H1 (cell line): ENCODE measurements at regions not wholly inside any gene's neighbourhood (a gene's known extent, or its start where the extent isn't known, plus 50 kb on each side); places are given as distances from the start of the nearest gene placed in this dataset.

Experiments
- CTCF ChIA-PET: fragments of 300-600 bp; sonication (Branson Sonifier 250); formaldehyde crosslinking; loops from one replicate; lab custom pipeline; 2021; ENCODE audit not compliant: partially characterized antibody; lab: Charles Lee
- POLR2A ChIA-PET: fragments of 300-600 bp; sonication (Branson Sonifier 250); formaldehyde crosslinking; loops from one replicate; lab custom pipeline; 2021; ENCODE audit warnings: inconsistent platforms; ENCODE audit not compliant: partially characterized antibody; lab: Charles Lee
- DNase-seq, 2 experiments: peaks; one replicate each; pipeline versions ENCODE4 v3.0.0 to v3.0.0-alpha.2; 2010 to 2022; ENCODE audit warnings: low spot score in 2 of 2, low read depth in 1 of 2, mixed read lengths in 1 of 2
- FAIRE-seq: peaks from 2 replicates; lab custom pipeline; 2011; peaks lifted over from hg19 to GRCh38; lab: Jason Lieb, UNC
- H2AFZ ChIP-seq: 2 replicates; pipeline ENCODE4 v1.8.1; 2012; ENCODE audit warnings: low read length, inconsistent platforms
- H2AK5ac ChIP-seq: 2 replicates; pipeline ENCODE4 v1.6.1; 2013; ENCODE audit warnings: low read depth, low read length
- H2BK120ac ChIP-seq: replicated peaks from 2 replicates; pipeline ENCODE3; 2013; ENCODE audit warnings: low read depth, low read length, inconsistent platforms
- H2BK12ac ChIP-seq: 2 replicates; pipeline ENCODE4 v1.6.1; 2013; ENCODE audit warnings: low read depth, low read length
- H2BK15ac ChIP-seq: 2 replicates; pipeline ENCODE4 v1.6.1; 2013; ENCODE audit warnings: low read length
- H2BK20ac ChIP-seq: 2 replicates; pipeline ENCODE4 v1.6.1; 2013; ENCODE audit warnings: low read length
- H2BK5ac ChIP-seq: 2 replicates; pipeline ENCODE4 v1.6.1; 2013; ENCODE audit warnings: low read depth, low read length
- H3K14ac ChIP-seq: 2 replicates; pipeline ENCODE4 v1.6.1; 2013; ENCODE audit warnings: inconsistent platforms; ENCODE audit not compliant: insufficient read length
- H3K18ac ChIP-seq: 2 replicates; pipeline ENCODE4 v1.6.1; 2013; ENCODE audit warnings: low read length; ENCODE audit errors: extremely low read depth
- H3K23ac ChIP-seq: 2 replicates; pipeline ENCODE4 v1.6.1; 2013; ENCODE audit warnings: inconsistent platforms; ENCODE audit not compliant: insufficient read length
- H3K23me2 ChIP-seq: 2 replicates; pipeline ENCODE4 v1.6.1; 2013; ENCODE audit warnings: low read depth, low read length
- H3K27ac ChIP-seq: 2 replicates; pipeline ENCODE4 v1.6.1; 2011; ENCODE audit warnings: low read depth, low read length, inconsistent platforms
- H3K27me3 ChIP-seq, 4 experiments: replicated peaks in 1 of 4; 1 replicate in 1 of 4; 2 replicates in 3 of 4; pipeline versions ENCODE4 v1.6.1 to v1.8.1; 2011 to 2013; ENCODE audit warnings: low read length in 3 of 4, mild to moderate bottlenecking in 3 of 4, inconsistent platforms in 2 of 4, mixed read lengths in 2 of 4, moderate library complexity in 1 of 4; ENCODE audit not compliant: control insufficient read depth in 3 of 4, insufficient read depth in 3 of 4; ENCODE audit errors: extremely low read depth in 1 of 4
- H3K36me3 ChIP-seq, 4 experiments: 2 replicates each; pipeline versions ENCODE4 v1.6.1 to v1.8.1; 2011 to 2013; ENCODE audit warnings: mild to moderate bottlenecking in 4 of 4, low read length in 3 of 4, moderate library complexity in 2 of 4, control low read depth in 1 of 4, inconsistent platforms in 1 of 4; ENCODE audit not compliant: insufficient read depth in 4 of 4, control insufficient read depth in 2 of 4
- H3K4ac ChIP-seq: replicated peaks from 2 replicates; pipeline ENCODE3; 2013; ENCODE audit warnings: low read length, low read depth, mixed read lengths, inconsistent platforms; ENCODE audit not compliant: insufficient read length
- H3K4me1 ChIP-seq, 4 experiments: replicated peaks in 1 of 4; 1 replicate in 1 of 4; 2 replicates in 3 of 4; pipeline versions ENCODE4 v1.6.1 to v1.8.1; 2011 to 2013; ENCODE audit warnings: low read length in 3 of 4, inconsistent platforms in 2 of 4, mixed read lengths in 1 of 4; ENCODE audit not compliant: insufficient read depth in 4 of 4, control insufficient read depth in 3 of 4
- H3K4me2 ChIP-seq, 2 experiments: 2 replicates each; pipeline versions ENCODE4 v1.6.1 to v1.8.1; 2011 to 2013; ENCODE audit warnings: low read depth in 2 of 2, low read length in 2 of 2, control low read depth in 1 of 2, inconsistent platforms in 1 of 2, mild to moderate bottlenecking in 1 of 2; ENCODE audit not compliant: insufficient read depth in 1 of 2
- H3K4me3 ChIP-seq, 4 experiments: fragments of 200-600, 300-600 bp in 1 of 4; sonication (generic), shearing (Covaris generic), sonication (Bioruptor Twin) in 1 of 4; 2 replicates each; pipeline versions ENCODE4 v1.5.1 to v1.8.1; 2011 to 2016; ENCODE audit warnings: low read length in 4 of 4, low read depth in 3 of 4, control low read depth in 2 of 4, inconsistent platforms in 2 of 4, mild to moderate bottlenecking in 2 of 4, mixed read lengths in 1 of 4, moderate library complexity in 1 of 4; ENCODE audit not compliant: insufficient read depth in 2 of 4; ENCODE audit errors: extremely low read depth in 1 of 4
- H3K56ac ChIP-seq: replicated peaks from 2 replicates; pipeline ENCODE3; 2013; ENCODE audit warnings: low read depth, mild to moderate bottlenecking, mixed read lengths, low read length, inconsistent platforms; ENCODE audit not compliant: insufficient read length
- H3K79me1 ChIP-seq: 2 replicates; pipeline ENCODE4 v1.6.1; 2013; ENCODE audit warnings: low read depth, low read length, control low read depth
- H3K79me2 ChIP-seq, 2 experiments: 2 replicates each; pipeline versions ENCODE4 v1.6.1 to v1.8.1; 2012 to 2013; ENCODE audit warnings: low read length in 2 of 2, mild to moderate bottlenecking in 2 of 2, inconsistent platforms in 1 of 2; ENCODE audit not compliant: insufficient read depth in 2 of 2, control insufficient read depth in 1 of 2
- H3K9ac ChIP-seq, 4 experiments: replicated peaks in 1 of 4; 1 replicate in 1 of 4; 2 replicates in 3 of 4; pipeline versions ENCODE4 v1.6.1 to v1.8.1; 2011 to 2013; ENCODE audit warnings: low read depth in 3 of 4, low read length in 3 of 4, control low read depth in 2 of 4, mild to moderate bottlenecking in 2 of 4, moderate library complexity in 2 of 4, inconsistent platforms in 1 of 4; ENCODE audit errors: extremely low read depth in 1 of 4
- H3K9me3 ChIP-seq, 2 experiments: 2 replicates each; pipeline versions ENCODE4 v1.6.1 to v1.8.1; 2012 to 2013; ENCODE audit warnings: mild to moderate bottlenecking in 2 of 2, moderate library complexity in 2 of 2, control low read depth in 1 of 2, inconsistent platforms in 1 of 2, low read depth in 1 of 2, low read length in 1 of 2, mixed read lengths in 1 of 2; ENCODE audit not compliant: insufficient read depth in 2 of 2
- H4K20me1 ChIP-seq, 2 experiments: replicated peaks in 1 of 2; 2 replicates each; pipeline versions ENCODE3 to v1.8.1; 2011 to 2013; ENCODE audit warnings: inconsistent platforms in 2 of 2, low read length in 2 of 2, mild to moderate bottlenecking in 1 of 2; ENCODE audit not compliant: insufficient read depth in 2 of 2, control insufficient read depth in 1 of 2
- H4K5ac ChIP-seq: 2 replicates; pipeline ENCODE4 v1.6.1; 2013; ENCODE audit warnings: low read length, low read depth, mixed read lengths, inconsistent platforms; ENCODE audit not compliant: insufficient read length
- H4K8ac ChIP-seq: 2 replicates; pipeline ENCODE4 v1.8.0; 2013; ENCODE audit warnings: mild to moderate bottlenecking, moderate library complexity, low read length, inconsistent platforms; ENCODE audit not compliant: insufficient read depth; ENCODE audit errors: extremely low read depth
- H4K91ac ChIP-seq: replicated peaks from 2 replicates; pipeline ENCODE3; 2013; ENCODE audit warnings: low read length, mixed read lengths, inconsistent platforms; ENCODE audit not compliant: insufficient read length
- CBX5 ChIP-seq: fragments of 300-800, 300-1000 bp; sonication (generic); IDR thresholded peaks from 2 replicates; pipeline ENCODE4 v1.7.1; 2016; ENCODE audit warnings: antibody characterized with exemption, low read length, low read depth
- HDAC6 ChIP-seq: IDR thresholded peaks from one replicate; pipeline ENCODE4 v1.7.1; 2012; ENCODE audit warnings: low read depth, mild to moderate bottlenecking, inconsistent platforms, low read length, moderate library complexity
- SAP30 ChIP-seq: fragments of 300-600 bp; sonication (generic); IDR thresholded peaks from 2 replicates; pipeline ENCODE4 v1.7.1; 2012; ENCODE audit warnings: low read length, moderate library complexity, mild to moderate bottlenecking, inconsistent platforms; ENCODE audit not compliant: insufficient read depth, insufficient replicate concordance
- WGBS, 2 experiments: shearing (Covaris generic) in 1 of 2; methylation state at CpG; one replicate each; pipeline versions ENCODE4 v1.1.6 to v1.1.7; 2013 to 2015; ENCODE audit warnings: low lambda C conversion rate in 2 of 2, mixed read lengths in 2 of 2, inconsistent platforms in 1 of 2, low coverage in 1 of 2, missing lambda C conversion rate in 1 of 2; ENCODE audit not compliant: insufficient replicate concordance in 2 of 2, insufficient coverage in 1 of 2, insufficient read length in 1 of 2; ENCODE audit errors: extremely low coverage in 1 of 2, missing lambda C conversion rate in 1 of 2; 5-methylcytosine and 5-hydroxymethylcytosine counted together

GRCh38 chr16:17830651-17831050, 359.9 kb upstream of the XYLT1 start:
- Histone ChIP-seq H4K8ac (no peak overlapping the region), H3K9me3 (no peaks in the 10 kb centered on the region), H4K20me1 (no peaks in the 10 kb centered on the region), H2BK5ac (no peak overlapping the region), H3K27ac (no peak overlapping the region), H3K4me3 (no peak overlapping the region), H2BK20ac (no peak overlapping the region), H3K18ac (no peak overlapping the region), H2AK5ac (no peak overlapping the region), H3K36me3 (no peaks in the 10 kb centered on the region), H3K4me2 (no peak overlapping the region), H3K14ac (no peak overlapping the region), H3K79me2 (no peaks in the 10 kb centered on the region), H3K56ac (no peak overlapping the region), H3K23me2 (no peaks in the 10 kb centered on the region; the same call in 1 of the 2 replicates), H4K91ac (no peak overlapping the region), H3K27me3 (no peaks in the 10 kb centered on the region), H2AFZ (no peak overlapping the region), H3K4ac (no peak overlapping the region), H3K4me1 (peaks cover 0 to 3% (median 0%) of the 10 kb centered on the region in 4 experiments; a peak in 3 of 7 replicates), H2BK12ac (no peak overlapping the region), H2BK15ac (no peak overlapping the region), H3K23ac (no peak overlapping the region), H2BK120ac (no peak overlapping the region), H4K5ac (no peak overlapping the region), H3K9ac (no peak overlapping the region), H3K79me1 (no peaks in the 10 kb centered on the region)
- ChIA-PET CTCF (interaction anchor here (0.7 to 2.0 kb wide), 5 partner anchors 10 to 639 kb away, joined by 3 to 7 read pairs (median 4); no protein-coding TSS in a partner anchor), POLR2A (no interaction called here)
- WGBS, 2 experiments: 89% methylated on average over 2 of the region's 2 CpGs; no CpG with 5 or more reads in 1 of the 2 experiments
- DNase-seq (no peak), FAIRE-seq (peak; percentile 48)
- no peak for TF ChIP-seq CBX5
- no peak for TF ChIP-seq HDAC6
- no peak for TF ChIP-seq SAP30
